ENCODE measurements at regions not wholly inside any gene's neighbourhood (a gene's known extent, or its start where the extent isn't known, plus 50 kb on each side); places are given as distances from the start of the nearest gene placed in this dataset.

DNA sequence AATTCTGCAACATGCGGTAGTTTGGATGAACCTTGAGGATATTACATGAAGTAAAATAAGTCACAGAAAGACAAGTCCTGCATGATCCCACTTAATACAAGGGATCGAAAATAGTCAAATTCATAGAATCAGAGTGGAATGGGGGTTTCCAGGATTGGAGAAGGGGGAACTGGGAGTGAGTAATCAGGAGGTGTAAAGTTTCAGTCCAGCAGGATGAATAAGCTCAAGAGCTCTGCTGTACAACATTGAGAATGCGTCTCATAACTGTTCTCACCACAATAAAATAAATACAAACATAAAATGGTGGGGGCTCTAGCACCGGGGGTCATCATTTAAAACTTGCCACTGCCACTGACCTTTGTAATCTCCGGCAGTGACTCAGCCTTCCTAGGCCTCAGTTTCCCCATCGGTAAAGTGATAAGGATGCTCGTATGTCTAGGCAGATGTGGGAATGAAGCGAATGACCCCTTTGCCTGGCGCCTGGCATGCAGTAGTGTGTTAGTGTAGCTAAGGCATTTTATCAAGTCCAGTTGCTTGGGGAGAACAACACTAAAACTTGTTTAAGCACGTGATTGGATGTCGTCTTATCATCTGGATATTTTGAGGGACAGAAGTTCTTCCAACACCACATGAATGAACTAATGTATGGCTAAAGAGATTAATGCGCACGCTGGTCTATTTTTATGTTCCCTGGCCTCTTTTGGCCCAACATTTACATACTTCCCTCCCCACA is 421.1 kb downstream of the QKI start:
- DNase-seq (ENCODE audit: low spot score) = no peak

DNA sequence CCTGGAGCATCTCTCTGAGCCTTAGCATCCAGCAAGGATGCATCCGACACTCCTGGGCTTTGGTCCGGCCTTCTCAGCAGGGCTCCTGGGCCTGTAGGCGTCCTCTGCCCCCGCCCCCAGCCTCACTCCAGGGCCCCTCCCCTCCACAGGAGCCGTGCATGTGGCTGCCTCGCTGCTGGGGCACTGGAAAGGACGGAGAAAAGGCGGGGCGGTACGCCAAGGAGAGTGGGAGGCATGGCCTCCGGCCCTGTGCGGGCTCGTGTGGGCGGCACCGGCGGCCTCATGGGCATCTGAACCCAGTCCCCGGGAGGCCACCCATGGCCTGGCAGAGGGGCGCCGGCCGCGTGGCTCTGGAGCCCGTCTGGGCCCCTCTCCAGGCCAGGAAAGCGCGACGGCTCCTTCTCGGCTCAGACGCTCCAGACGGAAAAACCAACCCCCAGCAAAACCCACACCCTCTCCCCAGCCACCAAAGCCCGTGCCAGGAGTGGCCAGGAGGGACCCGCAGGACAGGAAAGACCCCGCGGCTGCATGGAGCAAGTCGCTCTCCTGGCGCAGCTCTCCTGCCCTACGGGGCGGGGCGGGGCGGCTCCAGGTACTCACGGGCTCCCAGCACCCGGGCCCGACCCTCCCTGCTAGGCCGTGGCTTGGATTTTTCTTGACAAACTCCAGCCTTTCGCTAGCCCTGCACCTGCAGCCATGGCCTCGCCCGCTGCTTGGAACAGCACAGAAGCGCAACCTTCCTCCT is 419.9 kb downstream of the QKI start:
- no peak for DNase-seq (ENCODE audit: low spot score)

DNA sequence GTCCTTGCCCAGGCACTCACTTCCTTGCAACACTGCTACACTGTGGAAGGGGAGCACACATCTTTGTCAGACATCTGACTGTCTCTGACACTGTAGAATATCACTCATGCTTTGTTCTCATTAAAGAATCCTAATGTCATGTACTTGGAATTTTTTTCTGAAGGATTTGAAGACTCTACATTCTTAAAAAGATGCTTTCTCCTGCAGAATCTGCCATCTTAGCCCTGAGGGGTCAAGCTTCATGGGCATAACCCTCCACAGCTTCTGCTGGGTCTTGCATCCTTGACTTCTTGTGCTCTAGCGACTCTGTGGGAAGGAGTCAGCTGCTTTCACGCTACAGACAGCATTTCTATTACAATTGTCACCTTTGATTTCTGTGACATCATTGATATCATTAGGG is 417.2 kb downstream of the QKI start:
- DNase-seq (ENCODE audit: low spot score) = no peak

DNA sequence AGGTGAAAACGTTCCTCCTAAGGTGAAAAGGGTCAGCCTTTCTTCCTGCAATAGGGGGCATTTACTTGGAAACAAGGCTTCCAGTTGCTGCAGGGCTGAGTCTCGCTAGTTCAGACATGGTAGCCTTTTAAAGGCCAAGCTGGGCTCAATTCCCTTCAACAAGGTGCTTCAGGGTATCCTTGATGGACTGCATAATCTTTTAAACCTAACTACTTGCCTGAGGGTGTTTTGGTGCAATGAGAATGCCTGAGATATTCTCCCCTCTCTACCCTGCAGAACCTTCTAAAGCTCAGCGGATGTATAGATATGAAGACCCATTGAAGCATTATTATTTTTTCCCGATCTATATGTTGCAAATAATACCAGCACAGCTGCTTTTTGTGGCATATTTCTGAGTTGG is 416.1 kb downstream of the QKI start:
- DNase-seq (ENCODE audit: low spot score) = no peak

DNA sequence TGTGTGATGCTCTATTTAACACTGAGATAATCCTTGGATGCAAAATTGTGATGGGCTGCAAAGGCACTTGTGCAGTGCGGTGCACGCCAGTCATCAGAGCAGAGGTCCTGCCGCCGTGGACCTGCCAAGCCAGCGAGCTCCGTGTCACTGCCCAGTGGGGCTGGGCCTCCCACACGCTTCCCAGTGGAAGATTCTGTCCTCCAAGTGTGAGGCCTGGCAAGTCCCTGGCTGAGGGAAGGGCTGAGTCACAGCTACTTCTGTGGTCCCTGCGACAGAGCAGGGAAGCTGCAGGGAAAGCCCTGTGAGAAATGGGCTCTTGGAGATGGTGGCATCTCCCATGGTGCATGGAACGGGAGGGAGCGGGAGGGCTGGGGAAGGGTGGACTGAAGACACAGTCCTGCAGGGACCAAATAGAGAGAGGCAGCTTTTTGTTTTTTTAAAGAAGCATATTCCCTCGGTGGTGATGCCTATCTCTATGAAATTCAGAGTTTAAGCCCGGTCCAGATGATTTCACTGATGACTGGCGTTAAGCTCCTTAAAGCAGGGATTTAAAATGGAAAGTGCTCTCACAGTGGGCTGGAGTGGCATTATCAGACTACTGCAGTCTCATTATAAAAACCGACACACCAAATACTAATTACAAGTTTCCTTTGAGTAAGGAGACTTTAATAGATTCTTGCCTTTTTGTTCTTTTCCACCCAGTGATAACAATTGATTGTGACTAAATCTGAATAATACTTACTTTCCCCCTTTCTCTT is 413.7 kb downstream of the QKI start:
- no peak for DNase-seq (ENCODE audit: low spot score)

DNA sequence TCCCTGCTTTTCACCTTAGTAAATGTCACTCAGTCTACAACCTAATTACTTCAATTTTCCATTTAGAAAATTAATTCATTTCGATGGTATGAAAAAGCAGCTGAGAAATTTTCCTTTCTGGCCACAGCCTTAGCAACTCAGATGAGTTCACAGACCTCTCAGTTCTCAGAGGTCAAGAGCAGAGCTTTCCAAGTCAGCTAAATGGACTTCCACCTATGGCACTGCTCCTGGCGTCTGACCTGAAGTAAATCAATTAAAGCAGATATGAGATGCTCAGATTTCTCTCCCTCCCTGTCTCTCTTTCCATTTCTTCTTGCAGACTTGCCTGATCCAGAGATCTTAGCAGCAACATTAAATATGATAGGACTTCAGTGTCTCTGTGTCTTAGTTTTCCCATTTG is 412.6 kb downstream of the QKI start:
- no peak for DNase-seq (ENCODE audit: low spot score)

DNA sequence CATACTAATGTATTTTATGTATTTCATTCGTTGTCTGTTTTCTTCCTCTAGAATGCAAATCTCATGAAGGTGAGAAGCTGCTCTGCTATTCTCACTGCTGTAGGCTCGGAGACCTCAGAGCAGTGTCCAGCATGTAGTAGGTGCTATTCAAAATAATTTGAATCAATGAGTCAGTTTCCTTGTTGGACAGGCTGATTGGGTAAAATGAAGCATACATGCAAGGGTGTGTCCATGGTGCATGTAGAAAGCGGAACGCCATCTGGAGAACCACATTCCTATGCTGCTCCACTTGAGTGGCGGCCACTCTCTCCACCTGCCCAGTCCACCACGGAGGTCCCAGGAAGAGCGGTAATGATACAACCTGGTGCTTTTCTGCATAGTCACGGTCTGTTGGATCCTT is 412.1 kb downstream of the QKI start:
- DNase-seq (ENCODE audit: low spot score) = no peak

DNA sequence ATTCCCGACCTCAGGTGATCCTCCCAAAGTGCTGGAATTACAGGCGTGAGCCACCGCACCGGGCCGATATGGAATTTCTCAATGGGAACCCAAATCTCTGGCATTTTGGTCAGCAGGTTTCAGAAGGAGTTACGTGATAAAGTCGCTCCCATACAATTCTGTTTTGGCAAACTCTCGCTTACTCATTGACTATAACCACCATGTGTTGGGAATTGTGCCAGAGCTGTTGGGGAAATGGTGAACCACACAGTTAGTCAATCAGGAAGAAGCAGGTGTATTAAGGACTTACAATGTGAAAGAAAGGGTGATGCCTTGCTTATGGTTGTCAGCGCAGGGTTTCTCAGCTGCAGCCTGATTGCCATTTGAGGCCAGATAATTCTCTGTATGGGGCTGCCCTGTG is 410.5 kb downstream of the QKI start:
- no peak for DNase-seq (ENCODE audit: low spot score)

DNA sequence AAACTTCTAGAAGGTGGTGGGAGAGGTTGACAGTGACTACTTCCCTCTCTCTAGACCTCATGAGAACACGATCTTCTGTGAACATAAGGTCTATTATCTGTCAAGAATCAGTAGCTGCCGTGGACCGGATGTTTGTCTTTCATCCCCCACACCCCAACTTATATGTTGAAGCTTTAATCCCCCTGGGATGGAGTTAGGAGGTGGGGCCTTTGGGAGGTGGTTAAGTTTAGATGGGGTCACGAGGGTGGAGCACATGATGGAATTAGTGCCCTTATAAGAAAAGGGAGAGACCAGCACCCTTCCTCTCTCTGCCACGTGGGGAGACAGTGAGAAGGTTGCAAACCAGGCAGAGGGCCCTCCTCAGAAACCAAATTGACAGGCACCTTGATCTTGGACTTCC is 409.1 kb downstream of the QKI start:
- no peak for DNase-seq (ENCODE audit: low spot score)

DNA sequence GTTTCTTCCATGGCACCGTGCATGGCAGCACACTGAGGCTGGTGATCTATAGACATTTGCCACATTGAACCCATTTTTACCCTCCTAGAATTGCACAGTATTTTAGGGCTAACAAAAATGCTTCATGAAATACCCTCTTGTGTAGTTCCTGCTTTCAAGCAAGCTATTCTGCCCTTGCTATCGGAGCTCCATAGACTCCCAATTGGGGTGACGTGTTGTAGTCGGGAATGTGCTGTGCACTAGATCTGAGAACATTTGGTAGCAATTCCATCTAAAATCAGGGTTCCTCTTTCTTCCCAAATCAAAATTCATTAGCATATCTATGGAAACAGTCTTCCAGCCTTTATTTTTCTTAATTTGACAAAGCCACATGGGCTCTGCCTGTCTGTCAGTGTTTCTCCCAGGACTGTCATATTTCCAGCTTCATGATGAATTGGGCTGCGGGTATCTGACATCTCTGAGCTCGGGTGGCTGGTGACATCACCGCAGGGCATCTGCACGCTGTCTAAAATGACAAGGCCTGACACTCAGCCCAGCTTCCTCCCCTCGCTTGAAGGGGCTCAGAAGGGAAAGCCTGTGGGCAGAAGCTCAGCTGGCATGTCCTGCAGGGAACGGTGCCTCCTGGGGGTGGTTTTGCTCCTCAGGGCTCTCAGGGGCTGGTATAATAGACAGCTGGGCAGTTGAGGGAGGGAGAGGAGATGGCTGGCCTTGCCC is 406.4 kb downstream of the QKI start:
- DNase-seq (ENCODE audit: low spot score) = no peak

DNA sequence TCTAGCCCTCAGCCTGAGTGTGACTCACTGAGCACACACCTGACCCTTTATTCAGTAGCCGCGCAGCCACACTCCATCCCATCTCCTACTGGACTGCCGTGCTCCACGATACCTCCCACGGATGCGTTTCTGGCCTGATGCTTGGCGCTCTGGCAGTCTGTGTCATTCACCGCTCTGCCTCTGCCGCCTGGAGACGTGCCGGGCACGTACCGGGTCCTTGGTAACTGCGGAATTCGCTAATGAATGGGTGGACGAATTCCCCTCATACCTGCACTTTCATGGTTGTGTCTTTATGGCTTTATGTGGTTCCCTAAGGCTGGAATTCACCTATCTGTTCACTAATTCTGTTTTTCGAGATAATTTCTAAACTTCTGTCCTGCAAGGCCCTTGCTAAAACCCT is 405.7 kb downstream of the QKI start:
- no peak for DNase-seq (ENCODE audit: low spot score)

DNA sequence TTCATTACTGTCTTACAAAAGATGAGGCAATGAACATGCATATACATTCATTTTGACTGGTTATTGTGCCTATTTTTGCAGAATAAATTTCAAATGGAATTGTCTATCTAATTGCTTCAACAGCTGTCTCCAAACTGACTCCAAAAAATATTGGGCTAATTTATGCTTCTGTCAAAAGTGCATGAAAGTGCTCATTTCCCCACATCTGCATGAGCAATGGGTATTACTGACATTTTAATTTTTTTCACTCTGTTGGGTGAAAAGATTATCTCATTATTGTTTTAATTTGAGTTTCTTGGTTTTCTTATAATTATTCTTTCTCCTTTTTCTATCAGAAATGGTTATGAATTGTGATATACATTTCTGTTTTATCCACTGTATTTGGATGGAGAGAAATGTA is 404.2 kb downstream of the QKI start:
- DNase-seq (ENCODE audit: low spot score) = no peak

DNA sequence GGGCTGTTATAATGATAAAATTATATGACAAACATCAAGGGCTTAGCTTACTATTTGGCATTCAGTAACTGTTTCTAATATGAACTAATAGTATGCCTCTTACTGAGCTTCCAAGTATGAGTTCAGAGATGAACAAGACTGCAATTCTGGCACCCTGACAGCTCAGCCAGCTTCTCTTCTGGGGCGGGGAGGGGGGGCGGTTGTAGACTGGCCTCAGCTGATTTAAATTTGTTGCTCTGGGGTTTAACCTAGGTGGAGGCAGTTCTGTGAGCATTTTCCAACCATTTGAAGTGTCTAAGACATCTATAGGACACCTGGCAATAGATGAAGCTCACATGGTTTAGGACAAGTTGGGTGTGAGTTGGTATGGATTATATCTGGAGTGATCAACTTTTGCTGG is 401.9 kb downstream of the QKI start:
- DNase-seq (ENCODE audit: low spot score) = no peak

DNA sequence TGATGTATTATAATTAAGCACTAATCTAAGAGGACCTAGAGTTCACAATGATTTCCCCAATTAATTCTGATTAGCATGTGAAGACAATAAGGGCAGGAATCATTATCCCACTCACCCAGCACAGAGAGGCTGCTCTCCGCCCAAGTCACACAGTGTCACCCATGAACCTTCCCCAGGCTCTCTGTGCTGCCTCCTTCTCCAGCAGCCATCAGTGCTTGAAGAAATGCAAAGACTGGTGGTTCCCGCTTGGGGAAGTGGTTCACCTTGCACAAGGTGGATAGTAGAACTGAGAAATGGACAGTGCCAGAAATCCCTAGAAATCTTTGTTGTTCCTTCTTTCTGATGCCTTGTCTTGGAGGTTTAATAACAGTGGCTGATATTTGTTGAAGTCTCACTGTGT is 401.3 kb downstream of the QKI start:
- no peak for DNase-seq (ENCODE audit: low spot score)

DNA sequence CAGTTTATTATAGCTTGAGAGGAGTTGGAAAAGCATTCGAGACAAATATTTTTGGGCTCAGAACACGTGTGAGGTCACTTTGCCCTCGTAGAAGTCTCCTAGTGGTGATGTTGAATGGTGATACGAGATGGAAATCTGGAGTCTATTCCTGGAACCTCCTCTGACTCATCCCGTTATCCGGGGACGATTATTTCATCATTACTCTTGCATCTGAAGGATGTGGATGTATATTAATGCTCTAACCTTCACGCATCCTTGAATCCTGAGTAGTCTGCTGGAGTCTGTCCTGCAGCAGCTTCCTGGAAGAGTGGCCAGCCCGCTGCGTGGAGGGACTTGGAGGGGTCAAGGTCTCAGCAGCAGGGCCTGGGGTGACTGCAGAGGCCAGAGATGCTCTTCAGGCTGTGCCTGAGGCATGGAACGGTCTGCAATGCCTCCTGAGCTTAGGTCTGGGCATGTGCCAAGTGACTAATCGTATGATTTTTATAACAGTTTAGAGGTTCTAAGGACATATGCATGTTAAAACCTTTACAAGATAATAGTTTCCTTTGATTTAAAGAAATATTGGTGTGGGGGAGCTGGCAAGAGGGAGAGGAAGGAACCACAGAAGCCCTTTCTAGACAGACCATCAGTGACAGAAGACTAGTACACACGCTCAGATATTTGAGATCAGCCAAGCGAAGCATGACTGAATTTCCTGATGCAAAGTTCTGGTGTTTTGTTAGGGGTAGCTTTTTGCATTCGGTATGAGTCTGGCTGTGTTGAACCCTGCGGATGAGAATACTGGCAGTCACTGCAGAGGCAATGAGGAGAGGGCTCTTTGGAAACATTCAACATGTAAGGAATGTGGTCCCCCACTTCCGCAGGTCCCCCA is 400.2 kb downstream of the QKI start:
- DNase-seq (ENCODE audit: low spot score) = no peak

DNA sequence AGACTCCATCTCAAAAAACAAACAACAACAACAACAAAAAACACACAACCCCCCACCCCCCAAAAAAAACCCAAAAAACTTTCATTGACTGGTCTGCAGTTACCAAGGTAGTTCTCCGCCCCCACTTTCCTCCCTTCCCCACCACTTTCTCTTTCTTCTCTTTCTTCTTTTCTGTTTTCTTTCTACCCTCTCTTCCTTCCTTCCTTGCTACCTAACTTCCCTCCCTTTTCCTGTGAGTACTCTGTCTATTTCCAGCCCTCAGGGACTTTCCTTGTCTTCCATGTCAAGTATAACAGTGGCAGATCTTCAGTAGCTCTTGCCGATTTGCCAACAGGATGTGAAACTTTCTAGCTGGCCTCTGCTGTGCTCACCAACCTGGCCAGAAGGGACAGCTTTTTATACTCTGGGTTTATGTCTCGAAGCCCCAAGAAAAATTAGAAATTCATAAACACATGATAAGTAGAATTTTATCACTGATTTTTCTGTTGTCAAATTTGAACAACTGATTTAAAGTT is 399.5 kb downstream of the QKI start:
- DNase-seq (ENCODE audit: low spot score) = no peak

DNA sequence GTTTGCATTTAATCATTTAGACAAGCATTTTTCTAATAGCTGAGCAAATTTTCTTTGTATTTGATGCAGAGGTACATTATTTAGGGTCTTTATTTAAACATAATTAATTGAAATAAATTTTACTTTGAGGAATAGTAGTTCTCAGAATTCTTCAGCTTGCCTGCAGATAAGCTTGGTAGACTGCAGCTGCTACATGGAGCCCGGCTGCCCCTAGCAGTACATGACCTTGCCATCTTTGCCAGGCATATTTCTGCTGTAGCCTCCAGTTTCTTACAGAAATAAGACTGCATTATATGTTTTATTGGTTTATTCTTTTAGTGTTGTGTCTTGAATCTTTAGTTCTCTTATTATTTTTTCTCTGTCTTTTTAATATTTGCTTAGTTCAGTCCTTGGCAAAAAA is 396.8 kb downstream of the QKI start:
- DNase-seq (ENCODE audit: low spot score) = no peak

DNA sequence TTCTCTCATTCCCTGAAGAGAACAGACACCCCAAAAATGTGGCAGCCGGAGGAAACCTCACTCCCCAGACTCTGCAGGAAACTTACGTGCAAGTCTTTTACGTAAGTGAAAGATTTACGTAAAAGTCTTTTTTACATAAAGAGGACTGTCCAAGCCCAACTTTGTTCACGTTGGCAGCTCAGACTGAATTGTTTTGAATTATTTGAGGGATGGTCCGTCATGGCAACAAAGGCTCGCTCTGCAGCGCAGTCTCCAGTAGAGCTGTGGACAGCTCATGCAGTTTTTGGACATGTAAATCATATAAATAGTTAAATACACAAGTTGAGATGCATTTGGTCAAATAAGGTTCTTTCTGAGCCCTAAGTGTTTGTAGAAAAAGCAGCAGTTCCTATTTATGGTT is 394.8 kb downstream of the QKI start:
- no peak for DNase-seq (ENCODE audit: low spot score)

DNA sequence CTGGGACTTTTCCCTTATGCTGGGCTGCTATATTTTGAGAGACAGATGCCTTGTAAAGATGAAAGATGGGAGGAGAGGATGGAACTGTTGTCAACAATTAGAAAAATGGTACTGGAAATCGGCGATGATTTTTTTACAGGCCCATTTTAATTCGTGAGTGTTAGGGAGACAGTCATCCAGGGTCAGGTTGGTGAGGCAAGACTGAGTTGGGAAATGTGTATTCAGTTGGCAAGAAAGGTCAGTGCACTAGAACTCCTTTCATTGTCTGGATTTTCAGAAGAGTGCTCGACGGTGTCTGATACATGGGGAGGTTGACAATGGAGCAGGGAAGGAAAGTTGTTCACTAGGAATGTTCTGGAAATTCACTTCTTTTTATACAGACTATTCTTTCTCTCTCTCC is 394.4 kb downstream of the QKI start:
- no peak for DNase-seq (ENCODE audit: low spot score)

DNA sequence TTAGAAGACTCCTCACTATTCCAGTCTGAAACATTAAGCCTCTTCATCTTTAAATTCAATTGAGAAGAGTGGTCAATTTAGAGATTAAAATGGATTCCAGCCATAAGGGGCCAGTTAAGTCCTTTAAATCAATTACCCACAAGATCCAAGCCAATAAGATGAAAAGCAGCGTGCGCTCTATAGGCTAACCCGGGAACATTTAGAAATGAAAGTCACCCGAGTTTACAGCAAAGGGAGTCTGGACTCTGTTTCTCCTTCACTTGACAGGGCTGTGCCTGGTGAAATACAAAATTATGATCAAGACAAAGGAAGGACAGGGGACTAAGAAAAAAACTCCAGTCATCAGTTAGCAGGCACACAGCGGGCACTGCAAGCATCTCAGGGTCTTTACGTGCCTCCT is 393.7 kb downstream of the QKI start:
- no peak for DNase-seq (ENCODE audit: low spot score)

DNA sequence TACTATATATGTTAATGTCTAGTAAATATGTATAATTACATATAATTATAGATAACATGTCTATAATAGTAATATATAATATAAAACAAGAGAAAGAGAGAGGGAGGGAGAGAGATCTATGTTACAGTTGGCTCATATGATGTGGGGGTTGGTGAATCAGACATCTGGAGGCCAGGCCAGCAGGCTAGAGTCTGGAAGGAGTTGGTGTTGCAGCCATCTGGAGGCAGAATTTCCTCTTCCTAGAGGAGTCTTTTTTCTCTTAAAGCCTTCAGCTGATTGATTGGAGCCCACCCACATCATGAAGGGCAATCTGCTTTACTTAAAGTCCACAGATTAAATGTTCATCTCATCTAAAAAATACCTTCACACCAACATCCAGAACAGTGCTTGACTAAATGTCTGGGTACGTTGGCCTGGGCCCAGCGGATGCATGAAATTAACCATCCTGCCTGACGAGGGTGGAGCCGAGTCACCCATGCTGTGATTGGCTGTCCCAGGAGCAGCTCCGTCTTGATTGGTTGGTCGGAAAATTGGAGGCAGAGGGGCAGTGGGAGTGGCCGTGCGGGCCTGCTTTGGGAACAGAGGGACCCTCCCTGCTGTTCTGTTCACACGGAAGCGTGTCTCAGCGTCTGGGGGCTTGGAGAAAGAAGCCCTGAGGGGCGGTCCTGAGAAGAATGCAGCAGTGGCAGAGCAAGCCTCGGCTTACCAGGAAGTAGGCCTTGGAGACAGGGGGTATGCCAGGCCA is 392.4 kb downstream of the QKI start:
- DNase-seq (ENCODE audit: low spot score) = no peak

Data from CD4-positive, alpha-beta T cell treated with Interleukin-2 at 100 ng/mL for 4 hours (primary cell).